ENCODE measurements at regions not wholly inside any gene's neighbourhood (a gene's known extent, or its start where the extent isn't known, plus 50 kb on each side); places are given as distances from the start of the nearest gene placed in this dataset.

DNA sequence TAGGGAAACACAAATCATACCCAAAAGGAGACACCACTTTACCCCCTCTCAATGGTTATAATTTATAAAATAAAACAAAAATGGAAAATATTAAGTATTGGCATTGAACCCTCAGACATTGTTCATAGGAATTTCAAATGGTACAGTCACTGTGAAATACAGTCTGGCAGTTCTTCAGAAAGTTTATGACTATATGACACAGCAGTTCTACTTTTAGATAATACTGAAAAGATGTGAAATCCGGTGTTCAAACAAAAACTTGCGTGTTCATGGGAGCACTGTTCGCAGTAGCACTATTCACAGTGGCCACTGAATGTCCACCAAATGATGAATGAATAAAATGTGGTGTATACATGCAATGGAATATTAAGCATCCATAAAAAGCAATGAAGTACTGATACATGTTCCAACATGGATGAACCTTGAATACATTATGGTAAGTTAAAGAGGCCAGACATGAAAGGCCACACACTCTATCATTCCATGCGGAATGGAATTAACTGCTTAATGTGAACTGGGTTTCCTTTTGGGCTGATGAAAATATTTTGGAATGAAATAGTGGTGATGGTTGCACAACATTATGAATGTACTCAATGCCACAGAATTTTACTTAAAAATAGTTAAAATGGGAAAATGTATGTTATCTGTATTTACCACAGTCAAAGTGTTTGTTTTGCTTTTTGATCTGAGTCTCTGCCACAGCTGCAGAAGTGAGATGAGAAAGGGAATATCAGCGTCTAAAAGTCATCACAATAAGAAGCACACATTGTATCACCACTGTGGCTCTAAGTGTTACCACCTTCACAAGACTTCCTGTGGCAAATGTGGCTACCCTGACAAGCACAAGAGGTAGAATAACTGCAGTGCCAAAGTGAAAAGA lies 864.6 kb downstream of the SUCLG1 start:
- WGBS, 2 donors, result 79 to 80% methylated on average over 5 of the region's 5 CpGs
- H3K27me3 ChIP-seq (ENCODE audit: control insufficient read depth in 1 of 2, insufficient read depth in 2 of 2, low read length in 2 of 2), result no peaks in the 10 kb centered on the region
- no peak overlapping the region for H3K27ac ChIP-seq (ENCODE audit: low read depth in 2 of 2, low read length in 1 of 2)
- H3K4me3 ChIP-seq (ENCODE audit: low read depth in 1 of 2, low read length in 2 of 2), result no peak overlapping the region
- no peaks in the 10 kb centered on the region for H3K4me1 ChIP-seq (ENCODE audit: control insufficient read depth in 2 of 2, insufficient read depth in 2 of 2, low read length in 1 of 2)
- H3K36me3 ChIP-seq (ENCODE audit: control insufficient read depth in 2 of 2, insufficient read depth in 2 of 2, low read length in 1 of 2), result no peaks in the 10 kb centered on the region
- H3K9me3 ChIP-seq (ENCODE audit: control insufficient read depth in 2 of 2, insufficient read depth in 1 of 2, low read depth in 1 of 2, low read length in 1 of 2), result no peaks in the 10 kb centered on the region

DNA sequence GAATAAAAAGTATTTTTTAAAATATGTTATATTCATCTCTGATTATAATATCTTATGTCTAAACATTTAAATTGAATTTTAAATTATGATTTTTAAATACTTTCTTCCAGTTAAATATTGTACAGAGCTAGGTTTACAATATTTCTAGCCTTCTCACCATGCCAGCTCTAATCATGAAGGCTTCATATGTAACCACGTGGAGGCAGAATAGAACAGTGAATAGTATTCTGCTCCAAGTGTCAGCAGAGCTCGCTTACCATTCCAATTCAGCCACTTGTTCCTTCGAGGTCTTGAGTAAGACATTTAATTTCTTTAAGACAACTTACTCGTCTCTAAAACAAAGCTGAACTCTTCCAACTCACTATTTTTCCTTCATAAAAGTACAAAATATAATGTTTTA lies 871.8 kb downstream of the SUCLG1 start:
- H3K27ac ChIP-seq (ENCODE audit: low read depth in 2 of 2, low read length in 1 of 2), result no peak overlapping the region
- H3K27me3 ChIP-seq (ENCODE audit: control insufficient read depth in 1 of 2, insufficient read depth in 2 of 2, low read length in 2 of 2), result no peaks in the 10 kb centered on the region
- WGBS, 2 donors, result 66 to 83% methylated on average over 4 of the region's 4 CpGs
- H3K36me3 ChIP-seq (ENCODE audit: control insufficient read depth in 2 of 2, insufficient read depth in 2 of 2, low read length in 1 of 2), result no peaks in the 10 kb centered on the region
- no peak overlapping the region for H3K4me3 ChIP-seq (ENCODE audit: low read depth in 1 of 2, low read length in 2 of 2)
- no peaks in the 10 kb centered on the region for H3K9me3 ChIP-seq (ENCODE audit: control insufficient read depth in 2 of 2, insufficient read depth in 1 of 2, low read depth in 1 of 2, low read length in 1 of 2)
- no peaks in the 10 kb centered on the region for H3K4me1 ChIP-seq (ENCODE audit: control insufficient read depth in 2 of 2, insufficient read depth in 2 of 2, low read length in 1 of 2)

DNA sequence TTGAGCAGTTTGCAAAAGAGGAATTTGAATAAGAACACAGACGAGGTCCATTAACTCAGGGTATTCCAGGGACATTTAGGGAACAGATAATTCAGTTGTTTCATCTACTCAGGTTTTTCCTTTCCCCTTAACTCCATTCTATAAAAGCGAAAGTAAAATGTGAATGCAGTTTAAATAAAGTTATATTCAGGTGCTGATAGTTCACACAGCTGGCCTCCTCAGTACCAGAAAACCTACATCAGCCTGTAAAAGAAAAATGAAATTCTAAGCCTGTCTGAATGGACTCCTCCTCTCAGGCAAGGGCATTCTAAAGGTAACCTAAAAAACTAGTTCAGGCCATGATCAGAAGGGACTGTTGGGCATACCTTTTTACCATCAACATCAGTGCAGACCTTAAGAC lies 873.8 kb downstream of the SUCLG1 start:
- H3K4me1 ChIP-seq (ENCODE audit: control insufficient read depth in 2 of 2, insufficient read depth in 2 of 2, low read length in 1 of 2), result no peaks in the 10 kb centered on the region
- no peaks in the 10 kb centered on the region for H3K36me3 ChIP-seq (ENCODE audit: control insufficient read depth in 2 of 2, insufficient read depth in 2 of 2, low read length in 1 of 2)
- no peak overlapping the region for H3K4me3 ChIP-seq (ENCODE audit: low read depth in 1 of 2, low read length in 2 of 2)
- H3K9me3 ChIP-seq (ENCODE audit: control insufficient read depth in 2 of 2, insufficient read depth in 1 of 2, low read depth in 1 of 2, low read length in 1 of 2), result no peaks in the 10 kb centered on the region
- no peaks in the 10 kb centered on the region for H3K27me3 ChIP-seq (ENCODE audit: control insufficient read depth in 1 of 2, insufficient read depth in 2 of 2, low read length in 2 of 2)
- no peak overlapping the region for H3K27ac ChIP-seq (ENCODE audit: low read depth in 2 of 2, low read length in 1 of 2)
- 79 to 83% methylated on average over 2 of the region's 2 CpGs for WGBS, 2 donors

DNA sequence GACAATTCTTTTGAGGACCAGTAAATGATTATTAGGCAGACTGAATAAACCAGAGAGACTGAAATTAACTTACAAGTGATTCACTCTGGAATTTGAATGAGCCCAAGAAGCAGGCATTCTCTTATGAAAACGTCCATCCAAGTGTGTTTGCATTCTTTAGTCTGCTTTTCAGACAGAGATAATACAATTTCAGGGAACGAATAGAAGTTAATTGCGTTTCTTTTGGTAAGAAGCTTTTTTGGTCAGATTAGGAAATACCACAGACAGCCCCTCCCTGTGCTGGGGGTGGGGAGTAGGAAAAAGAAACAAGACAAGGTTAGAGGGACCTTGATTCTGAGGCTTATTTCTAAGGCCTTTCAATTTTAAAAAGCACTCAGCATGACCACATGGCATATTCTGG lies 874.4 kb downstream of the SUCLG1 start:
- Histone ChIP-seq H3K27me3 (ENCODE audit: control insufficient read depth in 1 of 2, insufficient read depth in 2 of 2, low read length in 2 of 2) (no peaks in the 10 kb centered on the region), H3K4me3 (ENCODE audit: low read depth in 1 of 2, low read length in 2 of 2) (no peak overlapping the region), H3K9me3 (ENCODE audit: control insufficient read depth in 2 of 2, insufficient read depth in 1 of 2, low read depth in 1 of 2, low read length in 1 of 2) (no peaks in the 10 kb centered on the region), H3K4me1 (ENCODE audit: control insufficient read depth in 2 of 2, insufficient read depth in 2 of 2, low read length in 1 of 2) (no peaks in the 10 kb centered on the region), H3K36me3 (ENCODE audit: control insufficient read depth in 2 of 2, insufficient read depth in 2 of 2, low read length in 1 of 2) (no peaks in the 10 kb centered on the region), H3K27ac (ENCODE audit: low read depth in 2 of 2, low read length in 1 of 2) (no peak overlapping the region)
- 22 to 41% methylated on average over 3 of the region's 3 CpGs for WGBS, 2 donors

DNA sequence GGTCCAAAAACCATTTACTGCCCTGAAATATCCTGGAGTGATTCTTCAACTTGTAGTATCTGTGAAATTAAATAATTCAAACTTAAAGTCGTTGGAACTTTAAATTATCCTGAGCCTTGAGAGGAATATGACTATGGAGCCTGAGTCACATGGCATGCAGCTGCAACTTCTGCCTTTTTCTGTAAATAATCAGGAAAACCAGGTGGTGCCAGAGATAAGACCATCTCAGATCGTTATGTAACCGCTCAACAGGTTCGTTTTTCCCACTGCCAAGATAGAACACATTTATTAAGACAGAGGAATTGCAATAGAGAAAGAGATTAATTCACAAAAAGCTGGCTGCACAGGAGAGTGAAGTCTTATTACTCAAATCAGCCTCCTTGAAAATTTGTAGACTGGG lies 876.5 kb downstream of the SUCLG1 start:
- no peaks in the 10 kb centered on the region for H3K36me3 ChIP-seq (ENCODE audit: control insufficient read depth in 2 of 2, insufficient read depth in 2 of 2, low read length in 1 of 2)
- H3K4me3 ChIP-seq (ENCODE audit: low read depth in 1 of 2, low read length in 2 of 2), result no peak overlapping the region
- WGBS, 2 donors, result 36 to 41% methylated on average over 4 of the region's 4 CpGs
- no peaks in the 10 kb centered on the region for H3K9me3 ChIP-seq (ENCODE audit: control insufficient read depth in 2 of 2, insufficient read depth in 1 of 2, low read depth in 1 of 2, low read length in 1 of 2)
- no peaks in the 10 kb centered on the region for H3K4me1 ChIP-seq (ENCODE audit: control insufficient read depth in 2 of 2, insufficient read depth in 2 of 2, low read length in 1 of 2)
- no peak overlapping the region for H3K27ac ChIP-seq (ENCODE audit: low read depth in 2 of 2, low read length in 1 of 2)
- no peaks in the 10 kb centered on the region for H3K27me3 ChIP-seq (ENCODE audit: control insufficient read depth in 1 of 2, insufficient read depth in 2 of 2, low read length in 2 of 2)

DNA sequence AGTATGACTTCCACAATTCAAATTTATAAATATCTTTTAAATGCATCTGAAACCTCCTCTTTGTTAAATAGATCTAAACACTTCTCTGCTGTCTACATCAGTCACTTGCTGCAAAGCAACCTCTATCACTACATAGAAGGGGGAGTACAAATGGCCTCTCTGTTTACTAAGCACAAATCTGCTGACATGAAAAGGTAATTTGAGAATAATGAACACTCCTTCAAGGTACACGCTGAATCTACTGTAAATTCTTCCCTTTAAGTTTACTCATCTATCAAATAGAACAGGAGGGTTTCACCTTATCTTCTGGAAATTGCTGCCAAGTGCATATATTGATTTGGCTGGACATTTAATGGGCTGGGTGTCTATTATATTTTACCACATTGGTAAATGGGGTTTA lies 879.6 kb downstream of the SUCLG1 start:
- Histone ChIP-seq H3K27ac (ENCODE audit: low read depth in 2 of 2, low read length in 1 of 2) (no peak overlapping the region), H3K4me1 (ENCODE audit: control insufficient read depth in 2 of 2, insufficient read depth in 2 of 2, low read length in 1 of 2) (no peaks in the 10 kb centered on the region), H3K36me3 (ENCODE audit: control insufficient read depth in 2 of 2, insufficient read depth in 2 of 2, low read length in 1 of 2) (no peaks in the 10 kb centered on the region), H3K27me3 (ENCODE audit: control insufficient read depth in 1 of 2, insufficient read depth in 2 of 2, low read length in 2 of 2) (no peaks in the 10 kb centered on the region), H3K4me3 (ENCODE audit: low read depth in 1 of 2, low read length in 2 of 2) (no peak overlapping the region), H3K9me3 (ENCODE audit: control insufficient read depth in 2 of 2, insufficient read depth in 1 of 2, low read depth in 1 of 2, low read length in 1 of 2) (no peaks in the 10 kb centered on the region)
- 39 to 43% methylated on average over 1 of the region's 1 CpG for WGBS, 2 donors

DNA sequence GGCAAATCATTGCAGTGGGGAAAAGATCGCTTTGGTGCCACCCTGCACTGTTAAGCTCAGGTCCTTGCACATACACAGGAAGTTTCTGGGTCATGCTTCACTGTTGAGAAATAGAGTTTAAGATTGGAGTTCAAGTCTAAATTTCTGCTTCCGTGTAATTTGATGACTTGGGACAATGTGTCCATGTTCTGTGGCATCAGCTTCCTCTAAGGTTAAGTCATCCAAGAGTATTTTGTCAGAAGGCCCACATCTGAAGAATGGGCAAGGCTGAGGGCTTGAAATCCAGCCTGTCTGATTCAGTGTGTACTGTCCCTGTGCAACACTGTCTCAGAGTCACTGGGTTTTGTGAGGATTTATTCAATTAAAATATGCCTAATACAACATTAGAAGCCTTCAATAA lies 880.7 kb downstream of the SUCLG1 start:
- Histone ChIP-seq H3K4me1 (ENCODE audit: control insufficient read depth in 2 of 2, insufficient read depth in 2 of 2, low read length in 1 of 2) (no peaks in the 10 kb centered on the region), H3K9me3 (ENCODE audit: control insufficient read depth in 2 of 2, insufficient read depth in 1 of 2, low read depth in 1 of 2, low read length in 1 of 2) (no peaks in the 10 kb centered on the region), H3K27ac (ENCODE audit: low read depth in 2 of 2, low read length in 1 of 2) (no peak overlapping the region), H3K36me3 (ENCODE audit: control insufficient read depth in 2 of 2, insufficient read depth in 2 of 2, low read length in 1 of 2) (no peaks in the 10 kb centered on the region), H3K4me3 (ENCODE audit: low read depth in 1 of 2, low read length in 2 of 2) (no peak overlapping the region), H3K27me3 (ENCODE audit: control insufficient read depth in 1 of 2, insufficient read depth in 2 of 2, low read length in 2 of 2) (no peaks in the 10 kb centered on the region)
- WGBS, 2 donors, result 77 to 83% methylated on average over 2 of the region's 2 CpGs

DNA sequence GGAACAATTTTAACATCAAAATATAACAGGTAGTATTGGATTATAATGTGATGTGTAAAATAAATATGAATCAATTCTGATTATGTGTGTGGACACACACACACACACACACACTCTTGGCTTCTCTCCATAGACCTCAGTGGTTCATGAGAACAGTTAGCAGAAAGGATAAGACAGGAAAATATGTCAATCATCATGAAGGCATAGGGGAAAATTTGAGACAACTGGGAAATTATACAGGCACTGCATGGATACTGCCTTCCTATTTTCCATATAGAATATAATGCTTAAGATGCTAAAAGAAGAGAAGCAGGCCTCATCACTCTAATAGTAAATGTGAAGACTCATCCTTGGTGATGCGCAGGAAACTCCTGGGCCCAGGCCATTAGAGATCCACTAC lies 884.5 kb downstream of the SUCLG1 start:
- Histone ChIP-seq H3K36me3 (ENCODE audit: control insufficient read depth in 2 of 2, insufficient read depth in 2 of 2, low read length in 1 of 2) (no peaks in the 10 kb centered on the region), H3K27me3 (ENCODE audit: control insufficient read depth in 1 of 2, insufficient read depth in 2 of 2, low read length in 2 of 2) (no peaks in the 10 kb centered on the region), H3K4me1 (ENCODE audit: control insufficient read depth in 2 of 2, insufficient read depth in 2 of 2, low read length in 1 of 2) (no peaks in the 10 kb centered on the region), H3K27ac (ENCODE audit: low read depth in 2 of 2, low read length in 1 of 2) (no peak overlapping the region), H3K9me3 (ENCODE audit: control insufficient read depth in 2 of 2, insufficient read depth in 1 of 2, low read depth in 1 of 2, low read length in 1 of 2) (no peaks in the 10 kb centered on the region), H3K4me3 (ENCODE audit: low read depth in 1 of 2, low read length in 2 of 2) (no peak overlapping the region)
- WGBS, 2 donors, result 92 to 100% methylated on average over 1 of the region's 1 CpG

DNA sequence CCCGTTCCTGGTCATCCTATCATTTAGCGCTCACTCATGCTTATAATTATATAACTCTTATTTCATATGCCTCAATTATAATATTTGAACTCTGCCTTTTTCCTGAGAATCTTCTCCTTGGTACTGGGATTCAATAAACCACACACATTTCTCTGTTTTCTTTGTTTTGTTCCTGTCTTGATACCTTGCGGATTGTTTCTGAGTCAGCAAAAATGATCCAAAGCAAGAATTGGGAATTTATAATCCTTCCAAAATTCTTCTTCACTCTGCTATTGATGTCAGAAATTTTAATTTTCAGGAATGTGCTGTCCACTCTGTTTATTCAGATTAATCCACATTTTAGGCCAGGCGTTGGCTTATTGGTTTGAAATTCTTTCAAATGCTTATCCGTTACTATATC lies 886.0 kb downstream of the SUCLG1 start:
- Histone ChIP-seq H3K4me1 (ENCODE audit: control insufficient read depth in 2 of 2, insufficient read depth in 2 of 2, low read length in 1 of 2) (no peaks in the 10 kb centered on the region), H3K27ac (ENCODE audit: low read depth in 2 of 2, low read length in 1 of 2) (no peak overlapping the region), H3K4me3 (ENCODE audit: low read depth in 1 of 2, low read length in 2 of 2) (no peak overlapping the region), H3K27me3 (ENCODE audit: control insufficient read depth in 1 of 2, insufficient read depth in 2 of 2, low read length in 2 of 2) (no peaks in the 10 kb centered on the region), H3K9me3 (ENCODE audit: control insufficient read depth in 2 of 2, insufficient read depth in 1 of 2, low read depth in 1 of 2, low read length in 1 of 2) (no peaks in the 10 kb centered on the region), H3K36me3 (ENCODE audit: control insufficient read depth in 2 of 2, insufficient read depth in 2 of 2, low read length in 1 of 2) (no peaks in the 10 kb centered on the region)
- 92 to 93% methylated on average over 5 of the region's 5 CpGs for WGBS, 2 donors

DNA sequence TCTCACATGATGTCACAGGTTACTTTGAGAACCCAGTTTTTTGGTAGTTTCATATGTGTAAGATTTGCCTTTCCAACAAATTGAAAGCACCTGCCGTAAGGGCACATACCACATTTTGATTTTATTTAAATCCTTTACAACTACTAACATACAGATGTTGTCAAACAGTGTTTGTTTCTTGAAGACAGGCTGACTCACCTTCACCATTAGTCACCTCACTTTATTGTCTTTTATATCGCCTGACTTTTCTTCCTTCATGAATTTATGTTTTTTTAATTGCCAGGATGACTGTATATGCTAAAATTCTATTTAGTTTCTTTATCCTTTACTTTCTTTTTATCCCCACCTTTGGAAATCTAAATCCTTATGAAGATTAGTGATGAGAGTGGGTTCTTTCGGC lies 886.7 kb downstream of the SUCLG1 start:
- WGBS, 2 donors, result 66 to 74% methylated on average over 3 of the region's 3 CpGs
- H3K4me3 ChIP-seq (ENCODE audit: low read depth in 1 of 2, low read length in 2 of 2), result no peak overlapping the region

More for the DNA sequence above, 886.7 kb downstream of the SUCLG1 start:
- H3K36me3 ChIP-seq (ENCODE audit: control insufficient read depth in 2 of 2, insufficient read depth in 2 of 2, low read length in 1 of 2), result no peaks in the 10 kb centered on the region
- no peaks in the 10 kb centered on the region for H3K27me3 ChIP-seq (ENCODE audit: control insufficient read depth in 1 of 2, insufficient read depth in 2 of 2, low read length in 2 of 2)
- no peak overlapping the region for H3K27ac ChIP-seq (ENCODE audit: low read depth in 2 of 2, low read length in 1 of 2)
- no peaks in the 10 kb centered on the region for H3K9me3 ChIP-seq (ENCODE audit: control insufficient read depth in 2 of 2, insufficient read depth in 1 of 2, low read depth in 1 of 2, low read length in 1 of 2)
- H3K4me1 ChIP-seq (ENCODE audit: control insufficient read depth in 2 of 2, insufficient read depth in 2 of 2, low read length in 1 of 2), result no peaks in the 10 kb centered on the region

Measured in esophagus (tissue), 2 donors.